Upper lobe of left lung (tissue), 6 donors: ENCODE measurements at regions not wholly inside any gene's neighbourhood (a gene's known extent, or its start where the extent isn't known, plus 50 kb on each side); places are given as distances from the start of the nearest gene placed in this dataset.
A peak's percentile ranks its signal among the peaks of the same experiment; 100 is the strongest.

Experiments
- ATAC-seq, 2 donors: fragments of 200-7000 bp; cut with Tn5 transposase; one replicate each; pipeline ENCODE4 v1.9.1; 2022; ENCODE audit warnings: mild to moderate bottlenecking in 2 of 2, moderate library complexity in 2 of 2; ENCODE audit not compliant: low FRiP score in 2 of 2
- DNase-seq, 2 donors: peaks; one replicate each; pipeline ENCODE4 v3.0.0-alpha.2; 2019 to 2020
- H3K27ac ChIP-seq, 4 donors: fragments of 200-600 bp; sonication (generic); one replicate each; pipeline ENCODE4 v1.5.1; 2016 to 2019
- H3K27me3 ChIP-seq, 4 donors: fragments of 200-600 bp; sonication (generic); one replicate each; pipeline ENCODE4 v1.5.1; 2017 to 2019
- H3K36me3 ChIP-seq, 4 donors: fragments of 200-600 bp; sonication (generic); one replicate each; pipeline ENCODE4 v1.5.1; 2016 to 2019
- H3K4me1 ChIP-seq, 4 donors: fragments of 200-600 bp; sonication (generic); one replicate each; pipeline ENCODE4 v1.5.1; 2018 to 2019
- H3K4me3 ChIP-seq, 4 donors: fragments of 200-600 bp; sonication (generic); one replicate each; pipeline ENCODE4 v1.5.1; 2017 to 2019; ENCODE audit warnings: mild to moderate bottlenecking in 2 of 4, moderate library complexity in 1 of 4
- H3K9me3 ChIP-seq, 4 donors: fragments of 200-600 bp; sonication (generic); one replicate each; pipeline ENCODE4 v1.5.1; 2018 to 2019
- EP300 ChIP-seq, 4 donors: sonication (generic); formaldehyde crosslinking; IDR thresholded peaks; one replicate each; pipeline ENCODE4 v1.5.1; 2017; ENCODE audit warnings: antibody characterized with exemption in 4 of 4, control low read depth in 2 of 4
- POLR2A ChIP-seq, 4 donors: fragments of 450-650 bp; IDR thresholded peaks; one replicate each; pipeline ENCODE4 v1.5.1; 2016 to 2017; ENCODE audit warnings: antibody characterized with exemption in 4 of 4, mild to moderate bottlenecking in 2 of 4
- POLR2AphosphoS5 ChIP-seq, 2 donors: sonication (generic); formaldehyde crosslinking; IDR thresholded peaks; one replicate each; pipeline ENCODE4 v1.5.1; 2017; ENCODE audit warnings: antibody characterized with exemption in 2 of 2
- WGBS, 2 donors: methylation state at CpG; one replicate each; pipeline ENCODE4 v1.1.5; 2017 to 2018; 5-methylcytosine and 5-hydroxymethylcytosine counted together
- TF ChIP-seq, protein P1 (sequence below), 6 experiments: fragments of 450-650 bp in 4 of 6; fragments of 200-600 bp in 2 of 6; sonication (generic) in 2 of 6; IDR thresholded peaks; one replicate each; pipeline ENCODE4 v1.5.1; 2016 to 2019; ENCODE audit warnings: antibody characterized with exemption in 6 of 6
- donor health status: DM: no; HTN: no; CAD: no; lungs with moderate emphysema.
- donor health status: DM: no; HTN: yes; CAD: no; lungs with severe emphysema.

DNA sequence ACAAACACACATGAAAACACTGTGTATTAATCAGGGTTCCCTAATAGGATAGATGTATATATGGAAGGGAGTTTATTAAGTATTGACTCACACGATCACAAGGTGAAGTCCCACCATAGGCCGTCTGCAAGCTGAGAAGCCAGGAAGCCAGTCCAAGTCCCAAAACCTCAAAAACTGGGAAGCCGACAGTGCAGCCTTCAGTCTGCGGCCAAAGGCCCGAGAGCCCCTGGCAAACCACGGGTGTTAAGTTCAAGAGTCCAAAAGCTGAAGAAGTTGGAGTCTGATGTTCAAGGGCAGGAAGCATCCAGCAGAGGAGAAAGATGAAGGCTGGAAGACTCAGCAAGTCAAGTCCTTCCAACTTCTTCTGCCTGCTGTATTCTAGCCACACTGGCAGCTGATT lies 1085.0 kb upstream of the TMEM132C start:
- no peak overlapping the region for H3K4me3 ChIP-seq
- TF ChIP-seq POLR2AphosphoS5 (IDR thresholded peaks at IDR 0.05), result no peak
- no peak for TF ChIP-seq POLR2A (IDR thresholded peaks at IDR 0.05)
- TF ChIP-seq, protein P1, sequence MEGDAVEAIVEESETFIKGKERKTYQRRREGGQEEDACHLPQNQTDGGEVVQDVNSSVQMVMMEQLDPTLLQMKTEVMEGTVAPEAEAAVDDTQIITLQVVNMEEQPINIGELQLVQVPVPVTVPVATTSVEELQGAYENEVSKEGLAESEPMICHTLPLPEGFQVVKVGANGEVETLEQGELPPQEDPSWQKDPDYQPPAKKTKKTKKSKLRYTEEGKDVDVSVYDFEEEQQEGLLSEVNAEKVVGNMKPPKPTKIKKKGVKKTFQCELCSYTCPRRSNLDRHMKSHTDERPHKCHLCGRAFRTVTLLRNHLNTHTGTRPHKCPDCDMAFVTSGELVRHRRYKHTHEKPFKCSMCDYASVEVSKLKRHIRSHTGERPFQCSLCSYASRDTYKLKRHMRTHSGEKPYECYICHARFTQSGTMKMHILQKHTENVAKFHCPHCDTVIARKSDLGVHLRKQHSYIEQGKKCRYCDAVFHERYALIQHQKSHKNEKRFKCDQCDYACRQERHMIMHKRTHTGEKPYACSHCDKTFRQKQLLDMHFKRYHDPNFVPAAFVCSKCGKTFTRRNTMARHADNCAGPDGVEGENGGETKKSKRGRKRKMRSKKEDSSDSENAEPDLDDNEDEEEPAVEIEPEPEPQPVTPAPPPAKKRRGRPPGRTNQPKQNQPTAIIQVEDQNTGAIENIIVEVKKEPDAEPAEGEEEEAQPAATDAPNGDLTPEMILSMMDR (IDR thresholded peaks at IDR 0.05), result no peak
- no peak for TF ChIP-seq EP300 (IDR thresholded peaks at IDR 0.05)
- DNase-seq (no peak), ATAC-seq (no peak)
- peaks cover 0 to 13% (median 8%) of the 10 kb centered on the region in 4 donors for H3K9me3 ChIP-seq
- no peaks in the 10 kb centered on the region for H3K4me1 ChIP-seq
- no peaks in the 10 kb centered on the region for H3K27me3 ChIP-seq
- H3K36me3 ChIP-seq, result no peaks in the 10 kb centered on the region
- WGBS, 2 donors, result 91 to 95% methylated on average over 5 to 6 of the region's 6 CpGs
- no peak overlapping the region for H3K27ac ChIP-seq

- H3K9me3 ChIP-seq, result no peaks in the 10 kb centered on the region
- WGBS, 2 donors, result 90 to 92% methylated on average over 1 of the region's 1 CpG
- H3K27ac ChIP-seq, result no peak overlapping the region
- no peak overlapping the region for H3K4me3 ChIP-seq
- DNase-seq (no peak), ATAC-seq (no peak)
- H3K4me1 ChIP-seq, result no peaks in the 10 kb centered on the region
- no peaks in the 10 kb centered on the region for H3K27me3 ChIP-seq
- no peak for TF ChIP-seq POLR2A (IDR thresholded peaks at IDR 0.05)
- no peak for TF ChIP-seq POLR2AphosphoS5 (IDR thresholded peaks at IDR 0.05)
- no peak for TF ChIP-seq EP300 (IDR thresholded peaks at IDR 0.05)
- TF ChIP-seq, protein P1 (IDR thresholded peaks at IDR 0.05), result no peak
- no peaks in the 10 kb centered on the region for H3K36me3 ChIP-seq
Observed at GRCh38 chr12:127189992-127190391, 1077.0 kb upstream of the TMEM132C start.

DNA sequence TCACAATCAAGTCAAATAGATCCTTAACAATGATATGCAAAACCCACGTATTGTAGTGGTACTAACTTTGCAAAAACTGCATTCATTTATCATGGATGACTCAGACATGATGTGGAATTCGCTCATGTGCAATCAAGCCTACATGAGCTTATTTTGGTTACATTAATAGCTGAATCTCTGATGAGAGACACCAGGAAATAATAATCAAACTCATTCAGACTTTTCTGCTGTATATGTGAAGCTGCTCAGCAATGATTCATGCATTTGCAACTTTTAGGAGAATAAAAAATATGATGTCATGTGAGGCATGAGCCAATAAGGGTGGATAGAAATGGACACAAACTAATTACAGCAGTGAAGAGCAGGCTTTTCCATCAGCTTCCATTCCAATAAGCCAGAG lies 1075.8 kb upstream of the TMEM132C start:
- Histone ChIP-seq H3K9me3 (no peaks in the 10 kb centered on the region), H3K27ac (no peak overlapping the region), H3K4me1 (no peaks in the 10 kb centered on the region), H3K36me3 (no peaks in the 10 kb centered on the region), H3K4me3 (no peak overlapping the region), H3K27me3 (no peaks in the 10 kb centered on the region)
- 67 to 81% methylated on average over 2 of the region's 2 CpGs for WGBS, 2 donors
- DNase-seq (no peak), ATAC-seq (peak in 1 of 2 donors; percentile 70)
- no peak for TF ChIP-seq POLR2A (IDR thresholded peaks at IDR 0.05)
- TF ChIP-seq POLR2AphosphoS5 (IDR thresholded peaks at IDR 0.05), result no peak
- TF ChIP-seq EP300 (IDR thresholded peaks at IDR 0.05), result no peak
- TF ChIP-seq, protein P1 (IDR thresholded peaks at IDR 0.05), result no peak

- WGBS, 2 donors, result 49 to 58% methylated on average over 3 of the region's 3 CpGs
- TF ChIP-seq EP300 (IDR thresholded peaks at IDR 0.05) (no peak), POLR2AphosphoS5 (IDR thresholded peaks at IDR 0.05) (no peak), POLR2A (IDR thresholded peaks at IDR 0.05) (no peak)
- TF ChIP-seq, protein P1 (IDR thresholded peaks at IDR 0.05), result no peak
- H3K4me1 ChIP-seq, result no peaks in the 10 kb centered on the region
- no peak overlapping the region for H3K4me3 ChIP-seq
- no peaks in the 10 kb centered on the region for H3K27me3 ChIP-seq
- ATAC-seq, result no peak
- H3K27ac ChIP-seq, result no peak overlapping the region
- no peaks in the 10 kb centered on the region for H3K9me3 ChIP-seq
- no peaks in the 10 kb centered on the region for H3K36me3 ChIP-seq
- no peak for DNase-seq
Observed at GRCh38 chr12:127192391-127192790, 1074.6 kb upstream of the TMEM132C start.

DNA sequence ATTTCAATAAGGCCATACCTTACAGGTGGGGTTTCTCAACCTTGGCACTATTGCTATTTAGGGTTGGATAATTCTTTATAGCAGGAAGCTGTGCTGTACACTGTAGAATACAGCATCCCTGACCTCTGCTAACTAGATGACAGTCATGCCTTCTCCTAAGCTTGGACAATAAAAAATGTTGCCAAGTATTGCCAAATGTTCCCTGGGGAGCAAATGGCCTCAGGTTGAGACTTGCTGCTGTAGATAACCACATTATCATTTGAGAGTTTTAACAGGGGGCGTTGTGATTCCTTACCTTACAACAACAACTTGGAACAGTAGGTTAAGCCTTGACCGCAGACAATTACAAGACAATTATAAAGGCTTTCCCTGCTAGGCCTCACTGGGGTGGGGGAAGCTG lies 1073.6 kb upstream of the TMEM132C start:
- Histone ChIP-seq H3K4me3 (no peak overlapping the region), H3K9me3 (no peaks in the 10 kb centered on the region), H3K27ac (no peak overlapping the region), H3K4me1 (no peaks in the 10 kb centered on the region), H3K36me3 (no peaks in the 10 kb centered on the region), H3K27me3 (no peaks in the 10 kb centered on the region)
- DNase-seq (no peak), ATAC-seq (no peak)
- WGBS, 2 donors, result 93 to 100% methylated on average over 2 of the region's 2 CpGs
- TF ChIP-seq POLR2A (IDR thresholded peaks at IDR 0.05), result no peak
- TF ChIP-seq EP300 (IDR thresholded peaks at IDR 0.05), result no peak
- TF ChIP-seq POLR2AphosphoS5 (IDR thresholded peaks at IDR 0.05), result no peak
- TF ChIP-seq, protein P1 (IDR thresholded peaks at IDR 0.05), result no peak
